GM12891 (cell line): ENCODE measurements at regions not wholly inside any gene's neighbourhood (a gene's known extent, or its start where the extent isn't known, plus 50 kb on each side); places are given as distances from the start of the nearest gene placed in this dataset.

Experiments used
- DNase-seq: peaks from one replicate; pipeline ENCODE4 v3.0.0; 2011; ENCODE audit warnings: low spot score; ENCODE audit not compliant: insufficient read length
- FAIRE-seq: peaks from 2 replicates; lab custom pipeline; 2011; peaks lifted over from hg19 to GRCh38; lab: Jason Lieb, UNC
- PAX5 ChIP-seq: IDR thresholded peaks from 2 replicates; pipeline ENCODE4 v1.6.1; 2011; ENCODE audit warnings: low read length, moderate library complexity, mild to moderate bottlenecking; ENCODE audit not compliant: insufficient read depth, severe bottlenecking
- POLR2A ChIP-seq: IDR thresholded peaks from 2 replicates; pipeline ENCODE4 v1.6.1; 2011; ENCODE audit warnings: low read depth, low read length, control low read depth
- POLR2AphosphoS5 ChIP-seq: IDR thresholded peaks from 2 replicates; pipeline ENCODE4 v1.6.1; 2011; ENCODE audit warnings: low read depth, low read length, control low read depth
- POU2F2 ChIP-seq: IDR thresholded peaks from 2 replicates; pipeline ENCODE4 v1.6.1; 2011; ENCODE audit warnings: low read depth, mild to moderate bottlenecking, control low read depth, low read length, moderate library complexity
- SPI1 ChIP-seq: IDR thresholded peaks from 2 replicates; pipeline ENCODE4 v1.6.1; 2011; ENCODE audit warnings: low read depth, low read length, control low read depth
- TAF1 ChIP-seq: IDR thresholded peaks from 2 replicates; pipeline ENCODE4 v1.6.1; 2011; ENCODE audit warnings: low read depth, low read length, control low read depth

DNA sequence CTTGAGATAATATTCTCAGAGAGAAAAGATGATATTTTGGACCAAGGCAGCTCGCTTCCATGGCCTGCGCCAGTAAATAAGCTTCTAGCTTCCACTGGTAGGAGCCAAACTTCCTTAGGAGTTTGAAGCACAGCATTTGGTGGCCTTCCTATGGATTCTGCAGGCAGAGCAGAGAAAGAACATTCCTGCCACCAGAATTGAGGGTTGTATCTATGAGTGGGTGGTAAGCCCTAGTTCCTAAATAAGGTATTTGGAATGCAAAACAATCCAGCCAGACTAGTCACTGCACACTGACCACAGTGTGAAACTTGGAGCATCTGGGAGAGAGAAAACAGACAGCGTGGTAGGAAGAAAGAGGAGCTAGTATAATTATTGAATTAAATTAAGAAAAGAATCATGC is 54.1 kb upstream of the BCAR3 start:
- DNase-seq: no peak
- no peak for FAIRE-seq
- TF ChIP-seq SPI1 (no peak), POLR2AphosphoS5 (no peak), PAX5 (no peak), POU2F2 (no peak)

GRCh38 chr1:93734999-93735398 is 53.4 kb upstream of the BCAR3 start:
- no peak for DNase-seq
- TF ChIP-seq POLR2A (no peak), POLR2AphosphoS5 (no peak), PAX5 (no peak), TAF1 (no peak), SPI1 (no peak), POU2F2 (no peak)
- peak; percentile 5 for FAIRE-seq

DNA sequence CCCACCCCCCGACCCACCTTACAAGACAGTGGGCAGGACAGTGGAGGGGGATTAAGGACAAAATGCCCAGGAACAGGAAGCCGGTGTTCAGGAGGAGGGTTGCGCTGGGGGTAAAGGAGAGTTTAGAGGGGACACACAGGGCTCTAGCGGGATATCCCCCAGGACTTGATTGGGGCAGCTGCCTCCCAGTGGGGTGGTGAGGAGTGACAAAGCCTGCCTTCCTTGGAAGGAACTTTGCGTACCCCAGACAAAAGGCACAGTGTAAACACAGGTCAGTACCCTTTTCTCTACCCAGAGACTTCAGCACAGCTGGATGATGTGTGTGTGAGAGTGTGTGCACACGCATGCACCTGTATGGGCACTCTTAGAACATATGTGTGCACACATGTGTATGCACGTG is 51.7 kb upstream of the BCAR3 start:
- TF ChIP-seq SPI1 (no peak), POU2F2 (no peak), POLR2A (no peak), TAF1 (no peak), POLR2AphosphoS5 (no peak), PAX5 (no peak)
- FAIRE-seq (no peak), DNase-seq (no peak)

GRCh38 chr1:93732514-93732913 is 50.9 kb upstream of the BCAR3 start:
- DNase-seq (no peak), FAIRE-seq (no peak)
- TF ChIP-seq SPI1: no peak
- no peak for TF ChIP-seq POLR2A
- no peak for TF ChIP-seq POLR2AphosphoS5
- no peak for TF ChIP-seq TAF1
- no peak for TF ChIP-seq POU2F2
- TF ChIP-seq PAX5: no peak
